ENCODE measurements at regions not wholly inside any gene's neighbourhood (a gene's known extent, or its start where the extent isn't known, plus 50 kb on each side); places are given as distances from the start of the nearest gene placed in this dataset.

DNA sequence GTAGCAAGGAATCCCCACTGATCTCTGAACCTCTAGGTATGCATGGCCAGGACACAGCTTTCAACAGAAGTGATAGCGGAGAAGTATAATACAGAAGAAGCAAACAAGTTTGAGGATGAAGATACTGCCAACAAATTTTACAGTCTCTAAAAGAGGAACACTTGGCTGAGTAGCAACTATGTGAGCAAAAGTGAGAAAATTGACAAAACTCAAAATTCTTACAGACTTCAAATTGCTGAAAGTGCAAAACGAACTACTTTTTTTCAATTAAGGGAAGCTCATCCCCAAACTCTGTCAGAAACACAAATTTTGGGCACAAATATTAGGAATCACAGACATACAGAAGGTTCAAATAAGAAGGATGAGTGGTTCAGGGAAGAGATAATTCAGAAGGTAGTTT, 1324.6 kb downstream of the LRFN5 start (continued):
- TF ChIP-seq ZNF462 (CRISPR knock-in tag; IDR thresholded peaks at IDR 0.05): no peak
- TF ChIP-seq EZH2phosphoT487 (IDR thresholded peaks at IDR 0.05; ENCODE audit: unreplicated experiment): no peak
- TF ChIP-seq EZH2 (IDR thresholded peaks at IDR 0.05; ENCODE audit: low read depth, unreplicated experiment): no peak
- TF ChIP-seq ZNF331 (CRISPR knock-in tag; IDR thresholded peaks at IDR 0.05; ENCODE audit: low read depth): no peak
- TF ChIP-seq, protein P1, sequence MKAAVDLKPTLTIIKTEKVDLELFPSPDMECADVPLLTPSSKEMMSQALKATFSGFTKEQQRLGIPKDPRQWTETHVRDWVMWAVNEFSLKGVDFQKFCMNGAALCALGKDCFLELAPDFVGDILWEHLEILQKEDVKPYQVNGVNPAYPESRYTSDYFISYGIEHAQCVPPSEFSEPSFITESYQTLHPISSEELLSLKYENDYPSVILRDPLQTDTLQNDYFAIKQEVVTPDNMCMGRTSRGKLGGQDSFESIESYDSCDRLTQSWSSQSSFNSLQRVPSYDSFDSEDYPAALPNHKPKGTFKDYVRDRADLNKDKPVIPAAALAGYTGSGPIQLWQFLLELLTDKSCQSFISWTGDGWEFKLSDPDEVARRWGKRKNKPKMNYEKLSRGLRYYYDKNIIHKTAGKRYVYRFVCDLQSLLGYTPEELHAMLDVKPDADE (IDR thresholded peaks at IDR 0.05): no peak
- TF ChIP-seq STAT1 (IDR thresholded peaks at IDR 0.05; ENCODE audit: unreplicated experiment): no peak
- TF ChIP-seq REST (IDR thresholded peaks at IDR 0.05; ENCODE audit: unreplicated experiment): no peak

Data from GM23338 (cell line).